Panc1 (cell line): ENCODE measurements at regions not wholly inside any gene's neighbourhood (a gene's known extent, or its start where the extent isn't known, plus 50 kb on each side); places are given as distances from the start of the nearest gene placed in this dataset.

Experiments
- ATAC-seq: fragments of 200-7000 bp; cut with Tn5 transposase; 2 replicates; pipeline ENCODE4 v1.9.1; 2020; ENCODE audit warnings: mild to moderate bottlenecking, moderate library complexity
- BruUV-seq: library from RNA; stranded (reverse); fragments of 400-500 nt; replicated peaks from 2 replicates; lab custom pipeline; 2021; lab: Mats Ljungman, UMichigan
- CTCF ChIA-PET: fragments of 300-600 bp; sonication (Branson Sonifier 250); formaldehyde crosslinking; loops from one replicate; lab custom pipeline; 2022; ENCODE audit warnings: antibody characterized with exemption; lab: Charles Lee
- POLR2A ChIA-PET: fragments of 300-600 bp; sonication (Branson Sonifier 250); formaldehyde crosslinking; loops from one replicate; lab custom pipeline; 2022; ENCODE audit warnings: antibody characterized with exemption; lab: Charles Lee
- DNase-seq: peaks from one replicate; pipeline ENCODE4 v3.0.0-alpha.2; 2010; ENCODE audit warnings: low read depth, low spot score
- H3K27ac ChIP-seq: 2 replicates; pipeline ENCODE4 v1.5.1; 2011; ENCODE audit warnings: mild to moderate bottlenecking, low read length, inconsistent platforms
- H3K27me3 ChIP-seq: fragments of 200-500 bp; sonication (Bioruptor generic); 2 replicates; pipeline ENCODE4 v1.6.0; 2014; ENCODE audit warnings: low read length, inconsistent platforms; ENCODE audit not compliant: control insufficient read depth, insufficient read depth
- H3K36me3 ChIP-seq: fragments of 200-500 bp; sonication (Bioruptor generic); 2 replicates; pipeline ENCODE4 v1.5.1; 2014; ENCODE audit warnings: inconsistent platforms, mild to moderate bottlenecking, low read length, moderate library complexity; ENCODE audit not compliant: control insufficient read depth, insufficient read depth
- H3K4me1 ChIP-seq: 2 replicates; pipeline ENCODE4 v1.5.1; 2011; ENCODE audit warnings: inconsistent platforms, mild to moderate bottlenecking, low read length, moderate library complexity; ENCODE audit not compliant: control insufficient read depth, insufficient read depth
- H3K4me3 ChIP-seq, 2 experiments: 2 replicates each; pipeline ENCODE4 v1.5.1; 2011 to 2012; ENCODE audit warnings: low read depth in 2 of 2, low read length in 2 of 2, mild to moderate bottlenecking in 2 of 2, inconsistent platforms in 1 of 2, moderate library complexity in 1 of 2
- H3K9me3 ChIP-seq: fragments of 200-500 bp; sonication (Bioruptor generic); 2 replicates; pipeline ENCODE4 v1.5.1; 2014; ENCODE audit warnings: low read depth, mild to moderate bottlenecking, inconsistent platforms, low read length, moderate library complexity; ENCODE audit not compliant: control insufficient read depth, insufficient read depth
- CTCF ChIP-seq: fragments of 450-650 bp; IDR thresholded peaks from 2 replicates; pipeline ENCODE4 v1.5.1; 2017; ENCODE audit warnings: mild to moderate bottlenecking
- POLR2AphosphoS5 ChIP-seq: IDR thresholded peaks from 2 replicates; pipeline ENCODE4 v1.6.1; 2012; ENCODE audit warnings: mild to moderate bottlenecking, low read depth, low read length, moderate library complexity
- SIN3A ChIP-seq: IDR thresholded peaks from 2 replicates; pipeline ENCODE4 v1.6.1; 2012; ENCODE audit warnings: low read depth, mild to moderate bottlenecking, low read length, moderate library complexity, borderline replicate concordance; ENCODE audit not compliant: insufficient read depth
- TCF7L2 ChIP-seq: IDR thresholded peaks from 2 replicates; pipeline ENCODE4 v1.6.1; 2011; ENCODE audit warnings: mild to moderate bottlenecking, low read depth, low read length, inconsistent platforms
- in situ Hi-C: cut with HindIII; loops from 2 replicates; pipeline ENCODE4 v1.10.0; 2016; ENCODE audit warnings: low sequenced_read_pairs, low pct_unique_long_range_greater_than_20kb
- intact Hi-C: fragments of 100-400 bp; cut with micrococcal nuclease; formaldehyde crosslinking; loops from one replicate; pipeline ENCODE4 v1.10.0; 2022; ENCODE audit not compliant: unreplicated experiment
- TF ChIP-seq, protein P1 (sequence below), 2 experiments: IDR thresholded peaks; 2 replicates each; pipeline ENCODE4 v1.6.1; 2011 to 2012; ENCODE audit warnings: low read depth in 2 of 2, control low read depth in 1 of 2, low read length in 1 of 2, mild to moderate bottlenecking in 1 of 2, moderate library complexity in 1 of 2; ENCODE audit not compliant: insufficient read depth in 1 of 2

GRCh38 chr3:78506061-78506460 is 1261.7 kb downstream of the ROBO1 start:
- no peaks in the 10 kb centered on the region for H3K27me3 ChIP-seq
- H3K36me3 ChIP-seq = no peaks in the 10 kb centered on the region
- no TSS peak for BruUV-seq
- ATAC-seq = no peak
- H3K4me1 ChIP-seq = no peaks in the 10 kb centered on the region
- intact Hi-C loops (no loop called here), in situ Hi-C loops (no loop called here)
- no peaks in the 10 kb centered on the region for H3K9me3 ChIP-seq
- ChIA-PET POLR2A (no interaction called here), CTCF (no interaction called here)
- TF ChIP-seq SIN3A (no peak), POLR2AphosphoS5 (no peak), TCF7L2 (no peak), CTCF (no peak)
- TF ChIP-seq, protein P1, sequence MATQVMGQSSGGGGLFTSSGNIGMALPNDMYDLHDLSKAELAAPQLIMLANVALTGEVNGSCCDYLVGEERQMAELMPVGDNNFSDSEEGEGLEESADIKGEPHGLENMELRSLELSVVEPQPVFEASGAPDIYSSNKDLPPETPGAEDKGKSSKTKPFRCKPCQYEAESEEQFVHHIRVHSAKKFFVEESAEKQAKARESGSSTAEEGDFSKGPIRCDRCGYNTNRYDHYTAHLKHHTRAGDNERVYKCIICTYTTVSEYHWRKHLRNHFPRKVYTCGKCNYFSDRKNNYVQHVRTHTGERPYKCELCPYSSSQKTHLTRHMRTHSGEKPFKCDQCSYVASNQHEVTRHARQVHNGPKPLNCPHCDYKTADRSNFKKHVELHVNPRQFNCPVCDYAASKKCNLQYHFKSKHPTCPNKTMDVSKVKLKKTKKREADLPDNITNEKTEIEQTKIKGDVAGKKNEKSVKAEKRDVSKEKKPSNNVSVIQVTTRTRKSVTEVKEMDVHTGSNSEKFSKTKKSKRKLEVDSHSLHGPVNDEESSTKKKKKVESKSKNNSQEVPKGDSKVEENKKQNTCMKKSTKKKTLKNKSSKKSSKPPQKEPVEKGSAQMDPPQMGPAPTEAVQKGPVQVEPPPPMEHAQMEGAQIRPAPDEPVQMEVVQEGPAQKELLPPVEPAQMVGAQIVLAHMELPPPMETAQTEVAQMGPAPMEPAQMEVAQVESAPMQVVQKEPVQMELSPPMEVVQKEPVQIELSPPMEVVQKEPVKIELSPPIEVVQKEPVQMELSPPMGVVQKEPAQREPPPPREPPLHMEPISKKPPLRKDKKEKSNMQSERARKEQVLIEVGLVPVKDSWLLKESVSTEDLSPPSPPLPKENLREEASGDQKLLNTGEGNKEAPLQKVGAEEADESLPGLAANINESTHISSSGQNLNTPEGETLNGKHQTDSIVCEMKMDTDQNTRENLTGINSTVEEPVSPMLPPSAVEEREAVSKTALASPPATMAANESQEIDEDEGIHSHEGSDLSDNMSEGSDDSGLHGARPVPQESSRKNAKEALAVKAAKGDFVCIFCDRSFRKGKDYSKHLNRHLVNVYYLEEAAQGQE (IDR thresholded peaks at IDR 0.05; ENCODE audit: insufficient read depth in 1 of 2, low read depth in 2 of 2, low read length in 1 of 2) = no peak
- H3K4me3 ChIP-seq = no peak overlapping the region
- no peak overlapping the region for H3K27ac ChIP-seq
- no peak for DNase-seq

DNA sequence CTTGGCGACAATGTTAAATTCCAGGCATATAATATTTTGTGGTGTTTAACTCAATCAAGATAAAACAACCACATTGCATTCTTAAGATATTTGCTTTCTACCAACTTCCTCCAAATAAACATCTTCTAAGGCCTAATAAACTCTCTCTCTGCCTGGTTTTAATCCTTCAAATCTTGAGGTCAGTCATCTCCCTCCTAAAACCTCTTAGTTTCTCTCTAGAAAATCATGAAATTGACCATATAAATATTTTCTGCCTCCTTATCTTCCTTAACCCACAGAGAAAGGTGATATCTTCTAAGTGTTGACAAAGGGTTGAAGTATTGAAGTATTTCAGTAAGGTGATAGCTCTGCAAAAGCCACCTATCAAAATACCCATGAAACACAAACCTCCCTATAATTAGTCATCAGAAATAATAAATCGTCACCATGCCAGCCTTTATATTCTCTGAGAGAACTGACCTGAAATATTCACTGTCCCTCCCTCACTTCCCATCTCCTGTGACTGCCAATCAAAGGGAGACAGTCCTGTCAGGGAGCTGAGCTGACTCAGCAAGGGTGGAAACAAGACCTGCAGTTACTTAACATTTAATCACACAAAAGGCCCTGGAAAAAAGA is 1261.1 kb downstream of the ROBO1 start:
- intact Hi-C loops (no loop called here), in situ Hi-C loops (no loop called here)
- no TSS peak for BruUV-seq
- DNase-seq = no peak
- ChIA-PET POLR2A (no interaction called here), CTCF (no interaction called here)
- TF ChIP-seq TCF7L2 (peak; percentile 67; the same call in 1 of the 2 replicates), CTCF (no peak)
- Histone ChIP-seq H3K9me3 (no peaks in the 10 kb centered on the region), H3K4me3 (no peak overlapping the region), H3K36me3 (no peaks in the 10 kb centered on the region), H3K27me3 (no peaks in the 10 kb centered on the region), H3K27ac (no peak overlapping the region), H3K4me1 (no peaks in the 10 kb centered on the region)
- peak; percentile 42; the same call in 1 of the 2 replicates for ATAC-seq
